ENCODE measurements at regions not wholly inside any gene's neighbourhood (a gene's known extent, or its start where the extent isn't known, plus 50 kb on each side); places are given as distances from the start of the nearest gene placed in this dataset.

GRCh38 chr2:104635608-104636007 is 218.3 kb upstream of the POU3F3 start:
- H3K4me1 Mint-ChIP-seq (ENCODE audit: low read depth, unreplicated experiment): no peaks in the 10 kb centered on the region
- DNase-seq: no peak
- H3K27ac Mint-ChIP-seq (ENCODE audit: unreplicated experiment): no peak overlapping the region
- intact Hi-C loops (cut with micrococcal nuclease; ENCODE audit: unreplicated experiment): no loop called here
- no TSS peak for BruUV-seq (replicated peaks)
- TF ChIP-seq CTCF (IDR thresholded peaks at IDR 0.05; ENCODE audit: unreplicated experiment): no peak
- H3K27me3 Mint-ChIP-seq (ENCODE audit: unreplicated experiment): no peaks in the 10 kb centered on the region
- no peak overlapping the region for H3K4me3 Mint-ChIP-seq (ENCODE audit: low read depth, unreplicated experiment)
- no peaks in the 10 kb centered on the region for H3K36me3 Mint-ChIP-seq (ENCODE audit: insufficient read depth, unreplicated experiment)
- H3K9me3 Mint-ChIP-seq (ENCODE audit: low read depth, unreplicated experiment): peaks cover 5% of the 10 kb centered on the region
- CTCF ChIA-PET: no interaction called here

GRCh38 chr2:104638190-104638858 is 215.6 kb upstream of the POU3F3 start:
- Mint-ChIP-seq H3K4me3 (ENCODE audit: low read depth, unreplicated experiment) (no peak overlapping the region), H3K27me3 (ENCODE audit: unreplicated experiment) (no peaks in the 10 kb centered on the region), H3K4me1 (ENCODE audit: low read depth, unreplicated experiment) (no peaks in the 10 kb centered on the region), H3K9me3 (ENCODE audit: low read depth, unreplicated experiment) (peaks cover 5% of the 10 kb centered on the region), H3K27ac (ENCODE audit: unreplicated experiment) (no peak overlapping the region), H3K36me3 (ENCODE audit: insufficient read depth, unreplicated experiment) (no peaks in the 10 kb centered on the region)
- intact Hi-C loops (cut with micrococcal nuclease; ENCODE audit: unreplicated experiment): no loop called here
- DNase-seq: no peak
- no peak for TF ChIP-seq CTCF (IDR thresholded peaks at IDR 0.05; ENCODE audit: unreplicated experiment)
- CTCF ChIA-PET: no interaction called here
- BruUV-seq (replicated peaks): no TSS peak

GRCh38 chr2:104638859-104639202 is 215.1 kb upstream of the POU3F3 start:
- peaks cover 3% of the 10 kb centered on the region for H3K9me3 Mint-ChIP-seq (ENCODE audit: low read depth, unreplicated experiment)
- DNase-seq: no peak
- no peaks in the 10 kb centered on the region for H3K36me3 Mint-ChIP-seq (ENCODE audit: insufficient read depth, unreplicated experiment)
- H3K4me3 Mint-ChIP-seq (ENCODE audit: low read depth, unreplicated experiment): no peak overlapping the region
- H3K4me1 Mint-ChIP-seq (ENCODE audit: low read depth, unreplicated experiment): no peaks in the 10 kb centered on the region
- BruUV-seq (replicated peaks): no TSS peak
- TF ChIP-seq CTCF (IDR thresholded peaks at IDR 0.05; ENCODE audit: unreplicated experiment): no peak
- intact Hi-C loops (cut with micrococcal nuclease; ENCODE audit: unreplicated experiment): no loop called here
- CTCF ChIA-PET: no interaction called here
- H3K27ac Mint-ChIP-seq (ENCODE audit: unreplicated experiment): no peak overlapping the region
- no peaks in the 10 kb centered on the region for H3K27me3 Mint-ChIP-seq (ENCODE audit: unreplicated experiment)

GRCh38 chr2:104641786-104642185 is 212.1 kb upstream of the POU3F3 start:
- H3K27me3 Mint-ChIP-seq (ENCODE audit: unreplicated experiment): no peaks in the 10 kb centered on the region
- CTCF ChIA-PET: no interaction called here
- no TSS peak for BruUV-seq (replicated peaks)
- H3K4me3 Mint-ChIP-seq (ENCODE audit: low read depth, unreplicated experiment): no peak overlapping the region
- no peak for TF ChIP-seq CTCF (IDR thresholded peaks at IDR 0.05; ENCODE audit: unreplicated experiment)
- H3K4me1 Mint-ChIP-seq (ENCODE audit: low read depth, unreplicated experiment): no peaks in the 10 kb centered on the region
- intact Hi-C loops (cut with micrococcal nuclease; ENCODE audit: unreplicated experiment): no loop called here
- DNase-seq: no peak
- no peaks in the 10 kb centered on the region for H3K36me3 Mint-ChIP-seq (ENCODE audit: insufficient read depth, unreplicated experiment)
- H3K9me3 Mint-ChIP-seq (ENCODE audit: low read depth, unreplicated experiment): no peaks in the 10 kb centered on the region
- no peak overlapping the region for H3K27ac Mint-ChIP-seq (ENCODE audit: unreplicated experiment)

Data from Calu3 (cell line).